MCF 10A (cell line): ENCODE measurements at regions not wholly inside any gene's neighbourhood (a gene's known extent, or its start where the extent isn't known, plus 50 kb on each side); places are given as distances from the start of the nearest gene placed in this dataset.
A peak's percentile ranks its signal among the peaks of the same experiment; 100 is the strongest.

Experiments
- BruUV-seq: library from RNA; stranded (reverse); fragments of 400-500 nt; replicated peaks from 2 replicates; lab custom pipeline; 2021; lab: Mats Ljungman, UMichigan
- CTCF ChIA-PET: fragments of 300-600 bp; sonication (Branson Sonifier 250); formaldehyde crosslinking; extraction: SDS; loops from one replicate; lab custom pipeline; 2021; ENCODE audit warnings: antibody characterized with exemption, inconsistent platforms; lab: Yijun Ruan, JAX
- POLR2A ChIA-PET: fragments of 300-600, 350-650 bp; sonication (Branson Sonifier 250); formaldehyde crosslinking; extraction: SDS; loops from one replicate; lab custom pipeline; 2020; ENCODE audit warnings: antibody characterized with exemption, inconsistent platforms; lab: Yijun Ruan, JAX
- DNase-seq: peaks from one replicate; pipeline ENCODE4 v3.0.0-alpha.2; 2018; ENCODE audit not compliant: unreplicated experiment
- H3K27ac Mint-ChIP-seq: one replicate; pipeline ENCODE4 v1.8.0; 2022; ENCODE audit warnings: mild to moderate bottlenecking, low read depth, mixed read lengths; ENCODE audit not compliant: unreplicated experiment
- H3K27me3 Mint-ChIP-seq: one replicate; pipeline ENCODE4 v1.8.0; 2022; ENCODE audit warnings: mixed read lengths; ENCODE audit not compliant: insufficient read depth, unreplicated experiment
- H3K36me3 Mint-ChIP-seq: one replicate; pipeline ENCODE4 v1.8.0; 2022; ENCODE audit warnings: mild to moderate bottlenecking, moderate library complexity, mixed read lengths; ENCODE audit not compliant: insufficient read depth, unreplicated experiment
- H3K4me1 Mint-ChIP-seq: one replicate; pipeline ENCODE4 v1.8.0; 2022; ENCODE audit warnings: mixed read lengths; ENCODE audit not compliant: insufficient read depth, unreplicated experiment
- H3K4me3 Mint-ChIP-seq: one replicate; pipeline ENCODE4 v1.8.0; 2022; ENCODE audit warnings: mild to moderate bottlenecking, moderate library complexity, mixed read lengths; ENCODE audit not compliant: unreplicated experiment
- H3K9me3 Mint-ChIP-seq: one replicate; pipeline ENCODE4 v1.8.0; 2022; ENCODE audit warnings: mixed read lengths; ENCODE audit not compliant: unreplicated experiment
- CTCF ChIP-seq: fragments of 200-600 bp; IDR thresholded peaks from one replicate; pipeline ENCODE4 v1.8.0; 2022; ENCODE audit warnings: antibody characterized with exemption, mild to moderate bottlenecking; ENCODE audit not compliant: unreplicated experiment
- intact Hi-C: fragments of 100-400 bp; cut with micrococcal nuclease; formaldehyde crosslinking; loops from 2 replicates; pipeline ENCODE4 v1.14.1; 2022

GRCh38 chr22:22355096-22355834, 110.7 kb downstream of the VPREB1 start:
- Mint-ChIP-seq H3K9me3 (no peaks in the 10 kb centered on the region), H3K27me3 (peaks cover 85% of the 10 kb centered on the region), H3K4me1 (peaks cover 10% of the 10 kb centered on the region), H3K27ac (no peak overlapping the region), H3K4me3 (no peak overlapping the region), H3K36me3 (no peaks in the 10 kb centered on the region)
- POLR2A ChIA-PET, result no interaction called here
- TF ChIP-seq CTCF, result no peak
- intact Hi-C loops, result no loop called here
- CTCF ChIA-PET, result interaction anchor here (0.6 to 1.2 kb wide), 2 partner anchors 12 to 28 kb away, joined by 3 to 5 read pairs; no protein-coding TSS in a partner anchor
- BruUV-seq, result no TSS peak
- no peak for DNase-seq

GRCh38 chr22:22357024-22357883, 112.7 kb downstream of the VPREB1 start:
- no TSS peak for BruUV-seq
- DNase-seq, result peak; percentile 83
- Mint-ChIP-seq H3K4me3 (no peak overlapping the region), H3K9me3 (no peaks in the 10 kb centered on the region), H3K4me1 (peaks cover 10% of the 10 kb centered on the region), H3K27ac (no peak overlapping the region), H3K36me3 (no peaks in the 10 kb centered on the region), H3K27me3 (peaks cover 85% of the 10 kb centered on the region)
- CTCF ChIA-PET, result interaction anchor here (0.6 to 1.5 kb wide), 5 partner anchors 9 to 788 kb away, joined by 3 to 8 read pairs (median 3); partner anchors contain the start of gene RAB36
- intact Hi-C loops, result no loop called here
- POLR2A ChIA-PET, result interaction anchor here (0.6 kb wide), 2 partner anchors 70 to 452 kb away, joined by 3 to 4 read pairs; no protein-coding TSS in a partner anchor
- peak; percentile 66 for TF ChIP-seq CTCF

- no peak overlapping the region for H3K27ac Mint-ChIP-seq
- intact Hi-C loops, result no loop called here
- H3K9me3 Mint-ChIP-seq, result no peaks in the 10 kb centered on the region
- CTCF ChIA-PET, result interaction anchor here (0.7 to 0.9 kb wide), 4 partner anchors 9 to 72 kb away, joined by 3 to 4 read pairs (median 4); no protein-coding TSS in a partner anchor
- no peaks in the 10 kb centered on the region for H3K36me3 Mint-ChIP-seq
- no peak for DNase-seq
- POLR2A ChIA-PET, result no interaction called here
- BruUV-seq, result no TSS peak
- no peak overlapping the region for H3K4me3 Mint-ChIP-seq
- peaks cover 10% of the 10 kb centered on the region for H3K4me1 Mint-ChIP-seq
- TF ChIP-seq CTCF, result no peak
- peaks cover 88% of the 10 kb centered on the region for H3K27me3 Mint-ChIP-seq
Measured at GRCh38 chr22:22358152-22358551, 113.6 kb downstream of the VPREB1 start.

GRCh38 chr22:22358686-22359085, 114.1 kb downstream of the VPREB1 start:
- ChIA-PET POLR2A (no interaction called here), CTCF (interaction anchor here (0.8 to 0.9 kb wide), 2 partner anchors 16 to 29 kb away, joined by 3 to 4 read pairs; no protein-coding TSS in a partner anchor)
- H3K27ac Mint-ChIP-seq, result no peak overlapping the region
- H3K36me3 Mint-ChIP-seq, result no peaks in the 10 kb centered on the region
- H3K4me1 Mint-ChIP-seq, result peaks cover 10% of the 10 kb centered on the region
- peaks cover 88% of the 10 kb centered on the region for H3K27me3 Mint-ChIP-seq
- TF ChIP-seq CTCF, result no peak
- no peak for DNase-seq
- H3K4me3 Mint-ChIP-seq, result no peak overlapping the region
- H3K9me3 Mint-ChIP-seq, result no peaks in the 10 kb centered on the region
- no TSS peak for BruUV-seq
- intact Hi-C loops, result no loop called here
